ENCODE measurements at regions not wholly inside any gene's neighbourhood (a gene's known extent, or its start where the extent isn't known, plus 50 kb on each side); places are given as distances from the start of the nearest gene placed in this dataset.

GRCh38 chr11:80562523-80563125, 1121.8 kb upstream of the TENM4 start:
- TF ChIP-seq CTCF (IDR thresholded peaks at IDR 0.05) (no peak), POLR2A (IDR thresholded peaks at IDR 0.05) (no peak)
